ENCODE measurements at regions not wholly inside any gene's neighbourhood (a gene's known extent, or its start where the extent isn't known, plus 50 kb on each side); places are given as distances from the start of the nearest gene placed in this dataset.

DNA sequence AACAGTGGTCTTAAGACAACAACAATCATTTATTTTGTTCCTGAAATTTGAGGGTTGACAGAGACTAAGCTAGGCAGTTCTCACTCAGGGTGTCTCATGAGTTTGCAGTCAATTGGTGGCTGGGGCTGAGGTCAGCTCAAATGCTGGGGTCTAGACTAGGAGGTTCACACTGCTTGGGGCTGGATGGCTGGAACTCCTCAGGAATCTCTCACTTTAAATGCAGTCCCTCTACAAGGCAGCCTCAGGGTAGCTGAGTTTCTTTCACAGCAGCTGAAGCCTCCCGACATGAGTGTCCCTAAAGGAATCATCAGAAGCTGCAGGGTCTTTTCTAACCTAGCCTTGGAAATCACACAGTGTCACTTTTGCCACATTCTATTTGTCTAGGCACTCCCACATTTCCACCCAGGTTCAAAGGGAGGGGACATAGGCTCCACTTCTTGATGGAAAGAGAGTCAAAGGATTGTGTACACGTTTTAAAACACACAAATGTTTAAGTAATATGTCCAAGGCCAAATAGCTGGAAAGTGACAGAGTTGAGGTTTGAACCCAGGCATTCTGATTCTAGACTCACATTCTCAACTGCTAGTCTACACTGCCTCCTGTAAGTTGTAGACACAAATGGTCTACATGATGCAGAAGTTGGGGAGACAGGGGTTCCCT lies 133.8 kb downstream of the ZFP36L2 start:
- TF ChIP-seq RAD21 (IDR thresholded peaks at IDR 0.05; ENCODE audit: low read depth), result no peak
- no peak for TF ChIP-seq EGR1 (IDR thresholded peaks at IDR 0.05)
- TF ChIP-seq CEBPB (IDR thresholded peaks at IDR 0.05), result no peak
- no peak for TF ChIP-seq TEAD4 (IDR thresholded peaks at IDR 0.05)
- TF ChIP-seq NFIC (IDR thresholded peaks at IDR 0.05), result no peak
- no peak for TF ChIP-seq TAF1 (IDR thresholded peaks at IDR 0.05; ENCODE audit: low read depth)
- no peak for TF ChIP-seq MAX (IDR thresholded peaks at IDR 0.05)
- no peak for TF ChIP-seq YY1 (IDR thresholded peaks at IDR 0.05; ENCODE audit: low read depth)
- TF ChIP-seq, protein P1, sequence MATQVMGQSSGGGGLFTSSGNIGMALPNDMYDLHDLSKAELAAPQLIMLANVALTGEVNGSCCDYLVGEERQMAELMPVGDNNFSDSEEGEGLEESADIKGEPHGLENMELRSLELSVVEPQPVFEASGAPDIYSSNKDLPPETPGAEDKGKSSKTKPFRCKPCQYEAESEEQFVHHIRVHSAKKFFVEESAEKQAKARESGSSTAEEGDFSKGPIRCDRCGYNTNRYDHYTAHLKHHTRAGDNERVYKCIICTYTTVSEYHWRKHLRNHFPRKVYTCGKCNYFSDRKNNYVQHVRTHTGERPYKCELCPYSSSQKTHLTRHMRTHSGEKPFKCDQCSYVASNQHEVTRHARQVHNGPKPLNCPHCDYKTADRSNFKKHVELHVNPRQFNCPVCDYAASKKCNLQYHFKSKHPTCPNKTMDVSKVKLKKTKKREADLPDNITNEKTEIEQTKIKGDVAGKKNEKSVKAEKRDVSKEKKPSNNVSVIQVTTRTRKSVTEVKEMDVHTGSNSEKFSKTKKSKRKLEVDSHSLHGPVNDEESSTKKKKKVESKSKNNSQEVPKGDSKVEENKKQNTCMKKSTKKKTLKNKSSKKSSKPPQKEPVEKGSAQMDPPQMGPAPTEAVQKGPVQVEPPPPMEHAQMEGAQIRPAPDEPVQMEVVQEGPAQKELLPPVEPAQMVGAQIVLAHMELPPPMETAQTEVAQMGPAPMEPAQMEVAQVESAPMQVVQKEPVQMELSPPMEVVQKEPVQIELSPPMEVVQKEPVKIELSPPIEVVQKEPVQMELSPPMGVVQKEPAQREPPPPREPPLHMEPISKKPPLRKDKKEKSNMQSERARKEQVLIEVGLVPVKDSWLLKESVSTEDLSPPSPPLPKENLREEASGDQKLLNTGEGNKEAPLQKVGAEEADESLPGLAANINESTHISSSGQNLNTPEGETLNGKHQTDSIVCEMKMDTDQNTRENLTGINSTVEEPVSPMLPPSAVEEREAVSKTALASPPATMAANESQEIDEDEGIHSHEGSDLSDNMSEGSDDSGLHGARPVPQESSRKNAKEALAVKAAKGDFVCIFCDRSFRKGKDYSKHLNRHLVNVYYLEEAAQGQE (IDR thresholded peaks at IDR 0.05; ENCODE audit: low read depth), result no peak

Data from Ishikawa (cell line).